H9 (cell line): ENCODE measurements at regions not wholly inside any gene's neighbourhood (a gene's known extent, or its start where the extent isn't known, plus 50 kb on each side); places are given as distances from the start of the nearest gene placed in this dataset.

Experiments
- DNase-seq: peaks from one replicate; pipeline ENCODE4 v3.0.0-alpha.2; 2017
- H2AFZ ChIP-seq: one replicate; pipeline ENCODE4 v1.6.1; 2013; ENCODE audit warnings: mild to moderate bottlenecking, low read length, control low read depth, moderate library complexity
- H2AK5ac ChIP-seq: 2 replicates; pipeline ENCODE4 v1.6.1; 2013; ENCODE audit warnings: low read length, control low read depth, mixed read lengths; ENCODE audit not compliant: insufficient read length
- H2BK120ac ChIP-seq: one replicate; pipeline ENCODE4 v1.6.1; 2013; ENCODE audit warnings: low read depth, mild to moderate bottlenecking, low read length, control low read depth, inconsistent platforms; ENCODE audit not compliant: poor library complexity, severe bottlenecking
- H2BK12ac ChIP-seq: 2 replicates; pipeline ENCODE4 v1.6.1; 2013; ENCODE audit warnings: low read length, control low read depth, mixed read lengths, low read depth; ENCODE audit not compliant: insufficient read length
- H2BK15ac ChIP-seq: 2 replicates; pipeline ENCODE4 v1.6.1; 2013; ENCODE audit warnings: low read depth, low read length, control low read depth
- H2BK20ac ChIP-seq: one replicate; pipeline ENCODE4 v1.6.1; 2013; ENCODE audit warnings: low read depth, mild to moderate bottlenecking, low read length, control low read depth, inconsistent platforms; ENCODE audit not compliant: poor library complexity, severe bottlenecking
- H2BK5ac ChIP-seq: 2 replicates; pipeline ENCODE4 v1.6.1; 2013; ENCODE audit warnings: low read length, control low read depth, mixed read lengths; ENCODE audit not compliant: insufficient read length
- H3K14ac ChIP-seq: 2 replicates; pipeline ENCODE4 v1.6.1; 2013; ENCODE audit warnings: low read length, control low read depth; ENCODE audit not compliant: insufficient read depth
- H3K18ac ChIP-seq: 2 replicates; pipeline ENCODE4 v1.6.1; 2013; ENCODE audit warnings: low read depth, mild to moderate bottlenecking, mixed read lengths, low read length, control low read depth; ENCODE audit not compliant: insufficient read length
- H3K23ac ChIP-seq: 2 replicates; pipeline ENCODE4 v1.6.1; 2013; ENCODE audit warnings: low read length, control low read depth, mixed read lengths, low read depth; ENCODE audit not compliant: insufficient read length
- H3K23me2 ChIP-seq: 2 replicates; pipeline ENCODE4 v1.6.1; 2013; ENCODE audit warnings: low read depth, mild to moderate bottlenecking, mixed read lengths, low read length, control low read depth; ENCODE audit not compliant: insufficient read length, poor library complexity, severe bottlenecking
- H3K27ac ChIP-seq: 2 replicates; pipeline ENCODE4 v1.5.1; 2013; ENCODE audit warnings: low read length, control low read depth, mixed read lengths, low read depth; ENCODE audit not compliant: insufficient read length
- H3K27me3 ChIP-seq: 2 replicates; pipeline ENCODE4 v1.6.1; 2013; ENCODE audit warnings: low read length, control low read depth, inconsistent platforms; ENCODE audit not compliant: insufficient read depth
- H3K4ac ChIP-seq: 2 replicates; pipeline ENCODE4 v1.6.1; 2013; ENCODE audit warnings: low read depth, mild to moderate bottlenecking, control low read depth, inconsistent platforms, low read length, moderate library complexity
- H3K4me1 ChIP-seq: 2 replicates; pipeline ENCODE4 v1.6.1; 2013; ENCODE audit warnings: low read length, control low read depth, inconsistent platforms; ENCODE audit not compliant: insufficient read depth
- H3K4me2 ChIP-seq: 2 replicates; pipeline ENCODE4 v1.6.1; 2013; ENCODE audit warnings: low read length, control low read depth, mixed read lengths; ENCODE audit not compliant: insufficient read length, insufficient read depth
- H3K56ac ChIP-seq: 2 replicates; pipeline ENCODE4 v1.6.1; 2013; ENCODE audit warnings: low read depth, mild to moderate bottlenecking, mixed read lengths, low read length, control low read depth; ENCODE audit not compliant: insufficient read length
- H3K79me1 ChIP-seq: 2 replicates; pipeline ENCODE4 v1.6.1; 2013; ENCODE audit warnings: low read depth, mild to moderate bottlenecking, moderate library complexity, low read length, control low read depth, inconsistent platforms; ENCODE audit not compliant: insufficient read depth, poor library complexity, severe bottlenecking
- H3K79me2 ChIP-seq: 2 replicates; pipeline ENCODE4 v1.6.1; 2013; ENCODE audit warnings: low read length, control low read depth, inconsistent platforms; ENCODE audit not compliant: insufficient read depth
- H3K9ac ChIP-seq: 2 replicates; pipeline ENCODE4 v1.6.1; 2013; ENCODE audit warnings: low read length, control low read depth, mixed read lengths; ENCODE audit not compliant: insufficient read length; ENCODE audit errors: extremely low read depth
- H3K9me3 ChIP-seq: one replicate; pipeline ENCODE4 v1.6.1; 2013; ENCODE audit warnings: low read depth, low read length, inconsistent platforms; ENCODE audit not compliant: control insufficient read depth
- H3T11ph ChIP-seq: one replicate; pipeline ENCODE4 v1.6.1; 2013; ENCODE audit warnings: mild to moderate bottlenecking, low read length, control low read depth, inconsistent platforms
- H4K20me1 ChIP-seq: one replicate; pipeline ENCODE4 v1.6.1; 2013; ENCODE audit not compliant: control insufficient read depth, insufficient read length, insufficient read depth
- H4K5ac ChIP-seq: 2 replicates; pipeline ENCODE4 v1.6.1; 2013; ENCODE audit warnings: low read depth, mild to moderate bottlenecking, mixed read lengths, low read length, control low read depth; ENCODE audit not compliant: insufficient read length
- H4K8ac ChIP-seq: replicated peaks from 2 replicates; pipeline ENCODE4 v1.6.1; 2013; ENCODE audit warnings: low read length, control low read depth, mixed read lengths, low read depth; ENCODE audit not compliant: insufficient read length
- H4K91ac ChIP-seq: 2 replicates; pipeline ENCODE4 v1.6.1; 2013; ENCODE audit warnings: low read depth, mild to moderate bottlenecking, moderate library complexity, mixed read lengths, low read length, control low read depth; ENCODE audit not compliant: insufficient read length
- H3K27ac Mint-ChIP-seq, 3 experiments: 2 replicates in 2 of 3; 3 replicates in 1 of 3; pipeline ENCODE4 v1.8.0; 2020 to 2021; ENCODE audit warnings: mixed read lengths in 3 of 3, mild to moderate bottlenecking in 1 of 3, moderate library complexity in 1 of 3
- H3K27me3 Mint-ChIP-seq: 2 replicates; pipeline ENCODE4 v1.8.0; 2021; ENCODE audit warnings: low read depth, mild to moderate bottlenecking, moderate library complexity, mixed read lengths
- H3K36me3 Mint-ChIP-seq, 3 experiments: 2 replicates in 2 of 3; 3 replicates in 1 of 3; pipeline ENCODE4 v1.8.0; 2020 to 2021; ENCODE audit warnings: low read depth in 3 of 3, mixed read lengths in 3 of 3; ENCODE audit not compliant: insufficient read depth in 1 of 3
- H3K4me1 Mint-ChIP-seq, 2 experiments: 2 replicates each; pipeline ENCODE4 v1.8.0; 2020; ENCODE audit warnings: mixed read lengths in 2 of 2
- H3K4me3 Mint-ChIP-seq, 2 experiments: 2 replicates in 1 of 2; 3 replicates in 1 of 2; pipeline ENCODE4 v1.8.0; 2020 to 2021; ENCODE audit warnings: mild to moderate bottlenecking in 2 of 2, mixed read lengths in 2 of 2, moderate library complexity in 1 of 2
- H3K9me3 Mint-ChIP-seq, 2 experiments: 2 replicates in 1 of 2; 3 replicates in 1 of 2; pipeline ENCODE4 v1.8.0; 2020; ENCODE audit warnings: mild to moderate bottlenecking in 2 of 2, mixed read lengths in 2 of 2, moderate library complexity in 1 of 2
- WGBS: extraction: QIAGEN DNeasy Blood & Tissue Kit; methylation state at CpG from one replicate; pipeline ENCODE4 v1.1.7; 2013; ENCODE audit warnings: missing lambda C conversion rate, low lambda C conversion rate, mixed read lengths; ENCODE audit not compliant: insufficient read length; ENCODE audit errors: extremely low coverage; 5-methylcytosine and 5-hydroxymethylcytosine counted together
- TF ChIP-seq, protein P1 (sequence below): fragments of 200-600 bp; sonication (generic); conservative IDR thresholded peaks from 3 replicates; pipeline ENCODE4 v1.8.0; 2021; ENCODE audit warnings: antibody characterized with exemption, mild to moderate bottlenecking

DNA sequence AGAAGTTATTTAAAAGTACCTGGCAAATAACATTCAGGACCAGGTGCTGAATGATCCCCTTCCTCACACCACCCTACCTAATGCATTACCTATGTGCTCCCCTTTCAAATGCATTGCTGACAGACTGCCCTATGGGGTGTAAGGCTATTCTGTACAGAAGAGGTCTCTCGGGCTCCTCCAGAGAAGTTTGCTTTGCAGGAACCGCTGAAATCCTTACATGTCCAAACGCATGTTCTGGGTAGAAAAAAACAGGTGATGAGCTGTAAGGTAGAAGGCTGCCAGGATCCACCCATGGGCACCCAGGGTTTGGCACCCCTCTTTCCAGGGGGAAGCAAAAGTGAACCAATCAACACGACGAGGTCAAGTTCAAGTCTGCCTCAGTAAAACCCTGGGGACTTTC, 58.3 kb upstream of the TARBP1 start:
- no CpG with 5 or more reads among the region's 5 CpGs for WGBS
- no peak overlapping the region for H3K4ac ChIP-seq
- Mint-ChIP-seq H3K36me3 (no peaks in the 10 kb centered on the region), H3K9me3 (no peaks in the 10 kb centered on the region), H3K4me1 (peaks cover 14 to 29% of the 10 kb centered on the region in 2 experiments; a peak in 3 of 4 replicates), H3K4me3 (no peak overlapping the region), H3K27ac (no peak overlapping the region), H3K27me3 (no peaks in the 10 kb centered on the region; the same call in 1 of the 2 replicates)
- no peaks in the 10 kb centered on the region for H3K9me3 ChIP-seq
- no peaks in the 10 kb centered on the region for H3K23me2 ChIP-seq
- H3K23ac ChIP-seq, result no peak overlapping the region
- H4K20me1 ChIP-seq, result no peaks in the 10 kb centered on the region
- no peak overlapping the region for H3K56ac ChIP-seq
- no peaks in the 10 kb centered on the region for H3K4me1 ChIP-seq
- TF ChIP-seq, protein P1, sequence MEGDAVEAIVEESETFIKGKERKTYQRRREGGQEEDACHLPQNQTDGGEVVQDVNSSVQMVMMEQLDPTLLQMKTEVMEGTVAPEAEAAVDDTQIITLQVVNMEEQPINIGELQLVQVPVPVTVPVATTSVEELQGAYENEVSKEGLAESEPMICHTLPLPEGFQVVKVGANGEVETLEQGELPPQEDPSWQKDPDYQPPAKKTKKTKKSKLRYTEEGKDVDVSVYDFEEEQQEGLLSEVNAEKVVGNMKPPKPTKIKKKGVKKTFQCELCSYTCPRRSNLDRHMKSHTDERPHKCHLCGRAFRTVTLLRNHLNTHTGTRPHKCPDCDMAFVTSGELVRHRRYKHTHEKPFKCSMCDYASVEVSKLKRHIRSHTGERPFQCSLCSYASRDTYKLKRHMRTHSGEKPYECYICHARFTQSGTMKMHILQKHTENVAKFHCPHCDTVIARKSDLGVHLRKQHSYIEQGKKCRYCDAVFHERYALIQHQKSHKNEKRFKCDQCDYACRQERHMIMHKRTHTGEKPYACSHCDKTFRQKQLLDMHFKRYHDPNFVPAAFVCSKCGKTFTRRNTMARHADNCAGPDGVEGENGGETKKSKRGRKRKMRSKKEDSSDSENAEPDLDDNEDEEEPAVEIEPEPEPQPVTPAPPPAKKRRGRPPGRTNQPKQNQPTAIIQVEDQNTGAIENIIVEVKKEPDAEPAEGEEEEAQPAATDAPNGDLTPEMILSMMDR, result no peak
- no peak overlapping the region for H3K14ac ChIP-seq
- H3K79me1 ChIP-seq, result no peaks in the 10 kb centered on the region
- H3K27me3 ChIP-seq, result no peaks in the 10 kb centered on the region
- no peak overlapping the region for H3K9ac ChIP-seq
- H4K5ac ChIP-seq, result no peak overlapping the region
- H3K18ac ChIP-seq, result no peak overlapping the region
- no peak overlapping the region for H2BK15ac ChIP-seq
- no peak for DNase-seq
- H3K27ac ChIP-seq, result no peak overlapping the region
- no peak overlapping the region for H4K91ac ChIP-seq
- H2BK120ac ChIP-seq, result no peak overlapping the region
- no peaks in the 10 kb centered on the region for H3K79me2 ChIP-seq
- H3K4me2 ChIP-seq, result no peak overlapping the region
- no peak overlapping the region for H2BK20ac ChIP-seq
- H2BK12ac ChIP-seq, result no peak overlapping the region
- no peak overlapping the region for H2BK5ac ChIP-seq
- no peak overlapping the region for H4K8ac ChIP-seq
- no peak overlapping the region for H2AFZ ChIP-seq
- no peak overlapping the region for H2AK5ac ChIP-seq
- H3T11ph ChIP-seq, result no peak overlapping the region
